ENCODE measurements at regions not wholly inside any gene's neighbourhood (a gene's known extent, or its start where the extent isn't known, plus 50 kb on each side); places are given as distances from the start of the nearest gene placed in this dataset.

DNA sequence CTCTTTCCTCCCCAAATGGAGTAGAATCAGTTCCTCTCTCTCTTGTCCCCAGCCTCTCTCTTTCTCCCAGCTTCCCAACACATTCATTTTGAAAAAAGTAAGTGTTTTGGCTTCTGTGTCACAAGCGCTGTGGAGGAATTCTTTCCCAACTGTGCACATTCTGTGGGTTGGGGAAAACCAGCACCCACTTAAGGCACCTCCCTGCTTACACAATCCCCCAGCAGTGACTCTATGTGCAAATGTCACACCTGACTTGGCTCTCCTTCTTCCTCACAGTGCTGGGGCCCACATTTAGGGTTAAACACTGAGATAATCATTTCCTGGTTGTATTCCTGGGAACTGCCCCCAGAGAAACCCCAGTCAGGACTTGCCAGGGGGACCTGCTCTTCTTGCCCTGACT is 358.1 kb upstream of the ZNF32 start:
- TF ChIP-seq POLR2AphosphoS5 (IDR thresholded peaks at IDR 0.05; ENCODE audit: low read depth, low read length) (no peak), FOXP2 (optimal IDR thresholded peaks at IDR 0.05; ENCODE audit: borderline replicate concordance, extremely low read depth, extremely low read length, insufficient read depth) (no peak), SIN3A (IDR thresholded peaks at IDR 0.05; ENCODE audit: borderline replicate concordance, insufficient read depth, low read length) (no peak), TAF1 (IDR thresholded peaks at IDR 0.05; ENCODE audit: borderline replicate concordance, insufficient read depth, low read length) (no peak)
- TF ChIP-seq, protein P1, sequence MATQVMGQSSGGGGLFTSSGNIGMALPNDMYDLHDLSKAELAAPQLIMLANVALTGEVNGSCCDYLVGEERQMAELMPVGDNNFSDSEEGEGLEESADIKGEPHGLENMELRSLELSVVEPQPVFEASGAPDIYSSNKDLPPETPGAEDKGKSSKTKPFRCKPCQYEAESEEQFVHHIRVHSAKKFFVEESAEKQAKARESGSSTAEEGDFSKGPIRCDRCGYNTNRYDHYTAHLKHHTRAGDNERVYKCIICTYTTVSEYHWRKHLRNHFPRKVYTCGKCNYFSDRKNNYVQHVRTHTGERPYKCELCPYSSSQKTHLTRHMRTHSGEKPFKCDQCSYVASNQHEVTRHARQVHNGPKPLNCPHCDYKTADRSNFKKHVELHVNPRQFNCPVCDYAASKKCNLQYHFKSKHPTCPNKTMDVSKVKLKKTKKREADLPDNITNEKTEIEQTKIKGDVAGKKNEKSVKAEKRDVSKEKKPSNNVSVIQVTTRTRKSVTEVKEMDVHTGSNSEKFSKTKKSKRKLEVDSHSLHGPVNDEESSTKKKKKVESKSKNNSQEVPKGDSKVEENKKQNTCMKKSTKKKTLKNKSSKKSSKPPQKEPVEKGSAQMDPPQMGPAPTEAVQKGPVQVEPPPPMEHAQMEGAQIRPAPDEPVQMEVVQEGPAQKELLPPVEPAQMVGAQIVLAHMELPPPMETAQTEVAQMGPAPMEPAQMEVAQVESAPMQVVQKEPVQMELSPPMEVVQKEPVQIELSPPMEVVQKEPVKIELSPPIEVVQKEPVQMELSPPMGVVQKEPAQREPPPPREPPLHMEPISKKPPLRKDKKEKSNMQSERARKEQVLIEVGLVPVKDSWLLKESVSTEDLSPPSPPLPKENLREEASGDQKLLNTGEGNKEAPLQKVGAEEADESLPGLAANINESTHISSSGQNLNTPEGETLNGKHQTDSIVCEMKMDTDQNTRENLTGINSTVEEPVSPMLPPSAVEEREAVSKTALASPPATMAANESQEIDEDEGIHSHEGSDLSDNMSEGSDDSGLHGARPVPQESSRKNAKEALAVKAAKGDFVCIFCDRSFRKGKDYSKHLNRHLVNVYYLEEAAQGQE (IDR thresholded peaks at IDR 0.05; ENCODE audit: insufficient read depth in 1 of 2, low read depth in 2 of 2, low read length in 2 of 2), result no peak

DNA sequence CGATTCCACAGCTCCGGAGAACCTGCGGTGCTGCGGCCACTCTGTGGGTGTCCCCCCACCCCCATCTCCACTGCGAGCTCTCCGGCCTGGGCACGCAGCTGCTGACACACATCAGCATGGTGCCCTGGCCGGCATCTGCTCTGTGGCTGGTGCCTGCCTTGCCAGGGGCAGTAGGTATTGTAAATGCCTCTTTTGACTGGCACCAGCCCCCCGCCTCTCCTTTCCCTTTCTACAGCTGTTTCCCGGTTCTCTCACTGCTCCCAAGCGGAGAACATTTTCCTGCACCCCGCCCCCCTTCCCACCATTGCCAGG is 357.1 kb upstream of the ZNF32 start:
- no peak for TF ChIP-seq FOXP2 (optimal IDR thresholded peaks at IDR 0.05; ENCODE audit: borderline replicate concordance, extremely low read depth, extremely low read length, insufficient read depth)
- TF ChIP-seq SIN3A (IDR thresholded peaks at IDR 0.05; ENCODE audit: borderline replicate concordance, insufficient read depth, low read length), result no peak
- no peak for TF ChIP-seq TAF1 (IDR thresholded peaks at IDR 0.05; ENCODE audit: borderline replicate concordance, insufficient read depth, low read length)
- TF ChIP-seq POLR2AphosphoS5 (IDR thresholded peaks at IDR 0.05; ENCODE audit: low read depth, low read length), result no peak
- TF ChIP-seq, protein P1 (IDR thresholded peaks at IDR 0.05; ENCODE audit: insufficient read depth in 1 of 2, low read depth in 2 of 2, low read length in 2 of 2), result no peak

DNA sequence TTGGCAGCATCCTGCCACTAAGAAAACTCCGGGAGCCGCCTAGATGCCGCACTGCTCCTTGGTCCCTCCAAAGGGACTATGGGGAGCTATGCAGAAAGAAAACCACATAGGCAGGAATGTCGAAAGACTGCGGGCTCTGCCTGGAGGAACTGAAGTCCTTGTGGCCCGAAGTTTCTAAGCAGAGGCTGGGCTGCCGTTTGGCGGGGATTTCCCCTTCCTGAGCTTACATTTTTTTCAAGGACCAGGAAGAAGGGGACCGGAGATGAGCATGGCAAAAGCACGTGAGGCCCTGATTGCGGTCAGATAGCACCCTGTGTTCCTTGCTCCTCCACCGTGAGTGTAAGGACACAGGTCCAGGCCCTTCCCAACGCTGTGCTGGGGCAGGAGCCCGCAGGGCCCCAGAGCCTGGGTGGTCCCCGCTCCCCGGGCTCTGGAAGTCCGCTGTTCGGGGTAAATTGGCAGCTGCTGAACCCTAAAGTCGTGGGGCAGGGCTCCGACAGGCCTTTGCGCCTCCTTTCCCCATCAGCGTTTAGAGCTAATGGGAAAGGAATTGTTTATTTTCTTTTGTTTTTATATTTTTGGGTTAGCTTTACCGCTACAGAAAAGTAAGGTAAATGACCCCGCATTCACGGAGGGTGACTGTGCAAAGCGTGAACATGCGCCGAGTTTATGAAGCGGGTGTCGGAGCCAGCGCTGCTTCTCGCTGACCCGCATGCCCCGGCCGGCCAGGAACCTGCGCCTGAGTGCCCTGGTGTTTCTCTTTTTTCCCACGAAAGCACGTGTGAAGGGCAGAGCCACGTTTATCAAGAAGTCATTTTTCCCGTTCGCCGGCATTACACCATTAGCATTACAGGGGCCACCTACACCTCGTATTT is 356.5 kb upstream of the ZNF32 start:
- TF ChIP-seq FOXP2 (optimal IDR thresholded peaks at IDR 0.05; ENCODE audit: borderline replicate concordance, extremely low read depth, extremely low read length, insufficient read depth) (no peak), POLR2AphosphoS5 (IDR thresholded peaks at IDR 0.05; ENCODE audit: low read depth, low read length) (no peak), TAF1 (IDR thresholded peaks at IDR 0.05; ENCODE audit: borderline replicate concordance, insufficient read depth, low read length) (no peak)
- TF ChIP-seq, protein P1 (IDR thresholded peaks at IDR 0.05; ENCODE audit: insufficient read depth in 1 of 2, low read depth in 2 of 2, low read length in 2 of 2), result no peak

DNA sequence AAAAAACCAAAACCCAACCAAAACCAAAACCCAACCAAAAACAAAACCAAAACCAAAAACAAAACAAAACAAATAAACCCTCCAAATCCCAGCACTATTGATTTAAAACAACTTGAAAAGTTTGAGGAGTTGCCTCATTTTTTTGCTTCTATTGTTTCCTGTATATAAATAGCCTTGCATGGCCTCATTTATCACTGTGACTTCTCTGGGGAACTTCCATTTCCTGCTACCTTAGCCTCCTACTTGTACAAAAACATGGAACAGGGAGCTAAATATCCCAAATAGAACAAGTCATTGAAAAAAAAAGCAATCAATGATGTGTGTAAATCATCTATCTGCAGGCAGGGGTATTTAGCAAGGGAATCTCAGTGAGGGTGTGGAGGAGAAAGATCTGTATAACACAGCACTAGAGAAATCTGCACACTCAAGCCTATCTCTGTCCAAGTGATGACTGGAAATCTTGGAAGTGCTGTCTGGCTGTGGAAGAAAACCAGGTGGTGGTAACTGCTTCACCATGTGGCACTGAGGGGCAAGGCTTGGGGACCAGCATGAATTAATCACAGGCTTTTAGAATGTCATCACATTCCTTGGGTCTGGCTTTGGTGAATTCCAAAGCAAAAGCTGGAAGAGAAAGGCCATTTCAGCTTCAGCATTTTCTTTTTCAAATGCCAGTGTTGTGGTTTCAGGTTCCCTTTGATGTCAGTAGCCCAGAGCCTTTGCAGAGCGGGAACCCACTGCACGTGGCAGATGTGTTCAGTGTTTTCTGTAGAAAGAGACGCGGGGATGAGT is 349.5 kb upstream of the ZNF32 start:
- TF ChIP-seq POLR2AphosphoS5 (IDR thresholded peaks at IDR 0.05; ENCODE audit: low read depth, low read length), result no peak
- no peak for TF ChIP-seq FOXP2 (optimal IDR thresholded peaks at IDR 0.05; ENCODE audit: borderline replicate concordance, extremely low read depth, extremely low read length, insufficient read depth)
- TF ChIP-seq TAF1 (IDR thresholded peaks at IDR 0.05; ENCODE audit: borderline replicate concordance, insufficient read depth, low read length), result no peak
- no peak for TF ChIP-seq SIN3A (IDR thresholded peaks at IDR 0.05; ENCODE audit: borderline replicate concordance, insufficient read depth, low read length)
- TF ChIP-seq, protein P1 (IDR thresholded peaks at IDR 0.05; ENCODE audit: insufficient read depth in 1 of 2, low read depth in 2 of 2, low read length in 2 of 2), result no peak
